HCT116 (cell line): ENCODE measurements at regions not wholly inside any gene's neighbourhood (a gene's known extent, or its start where the extent isn't known, plus 50 kb on each side); places are given as distances from the start of the nearest gene placed in this dataset.

Experiments used
- CTCF ChIP-seq, 3 experiments: fragments of 200-600 bp in 1 of 3; sonication (generic) in 1 of 3; IDR thresholded peaks in 2 of 3; conservative IDR thresholded peaks in 1 of 3; 2 replicates each; pipeline ENCODE4 v1.5.1; 2012 to 2017; ENCODE audit warnings: low read depth in 2 of 3, low read length in 2 of 3, antibody characterized with exemption in 1 of 3, borderline replicate concordance in 1 of 3, control low read depth in 1 of 3, mild to moderate bottlenecking in 1 of 3, mixed read lengths in 1 of 3, mixed run types in 1 of 3, moderate library complexity in 1 of 3; ENCODE audit not compliant: insufficient read depth in 1 of 3
- EGR1 ChIP-seq: IDR thresholded peaks from 2 replicates; pipeline ENCODE4 v1.6.1; 2012; ENCODE audit warnings: low read depth
- EZH2 ChIP-seq: fragments of 200-600 bp; sonication (generic); IDR thresholded peaks from 2 replicates; pipeline ENCODE4 v1.6.1; 2017; ENCODE audit warnings: antibody characterized with exemption, mixed run types
- EZH2phosphoT487 ChIP-seq: fragments of 200-600 bp; IDR thresholded peaks from 2 replicates; pipeline ENCODE4 v1.6.1; 2018; ENCODE audit warnings: antibody characterized with exemption, borderline replicate concordance
- MAX ChIP-seq: IDR thresholded peaks from 2 replicates; pipeline ENCODE4 v1.6.1; 2012
- POLR2A ChIP-seq: IDR thresholded peaks from 2 replicates; pipeline ENCODE4 v1.7.0; 2011; ENCODE audit warnings: borderline replicate concordance; ENCODE audit not compliant: insufficient read depth, insufficient read length; ENCODE audit errors: extremely low read depth
- POLR2AphosphoS5 ChIP-seq: IDR thresholded peaks from 2 replicates; pipeline ENCODE4 v1.6.1; 2011; ENCODE audit warnings: mild to moderate bottlenecking, low read depth, low read length, moderate library complexity
- REST ChIP-seq: IDR thresholded peaks from 2 replicates; pipeline ENCODE4 v1.6.1; 2012; ENCODE audit warnings: low read depth
- SP1 ChIP-seq: IDR thresholded peaks from 2 replicates; pipeline ENCODE4 v1.6.1; 2012; ENCODE audit warnings: low read depth
- TCF7L2 ChIP-seq: IDR thresholded peaks from 2 replicates; pipeline ENCODE4 v1.7.0; 2011; ENCODE audit warnings: borderline replicate concordance, inconsistent platforms; ENCODE audit not compliant: insufficient read depth, insufficient read length; ENCODE audit errors: extremely low read depth
- ZBTB33 ChIP-seq: IDR thresholded peaks from 2 replicates; pipeline ENCODE4 v1.6.1; 2011; ENCODE audit warnings: mild to moderate bottlenecking, low read length, moderate library complexity; ENCODE audit not compliant: insufficient replicate concordance; ENCODE audit errors: extremely low read depth

GRCh38 chr21:28213261-28213660 lies 779.4 kb downstream of the LTN1 start:
- no peak for TF ChIP-seq CTCF (IDR thresholded peaks at IDR 0.05 in 2 of 3, conservative IDR thresholded peaks at IDR 0.05 in 1 of 3; ENCODE audit: borderline replicate concordance in 1 of 3, insufficient read depth in 1 of 3, low read depth in 2 of 3, low read length in 2 of 3)
- TF ChIP-seq SP1, result no peak
- no peak for TF ChIP-seq ZBTB33
- TF ChIP-seq POLR2A, result no peak
- TF ChIP-seq EZH2, result no peak
- TF ChIP-seq EGR1, result no peak
- no peak for TF ChIP-seq POLR2AphosphoS5
- no peak for TF ChIP-seq MAX
- TF ChIP-seq TCF7L2, result no peak
- no peak for TF ChIP-seq EZH2phosphoT487
- no peak for TF ChIP-seq REST
